Naive thymus-derived CD8-positive, alpha-beta T cell (primary cell): ENCODE measurements at regions not wholly inside any gene's neighbourhood (a gene's known extent, or its start where the extent isn't known, plus 50 kb on each side); places are given as distances from the start of the nearest gene placed in this dataset.

Source experiments
- ATAC-seq, 2 donors: fragments of 150-1000 bp; cut with Tn5 transposase in 1 of 2; sonication (Bioruptor Pico), chemical (Tn5 transposase) in 1 of 2; 1 replicate in 1 of 2; 2 replicates in 1 of 2; pipeline ENCODE4 v1.10.0; 2021; ENCODE audit warnings: mild to moderate bottlenecking in 2 of 2, moderate library complexity in 2 of 2
- POLR2A ChIA-PET: fragments of 350-600 bp; sonication (Branson Sonifier 250); formaldehyde crosslinking; loops from one replicate; lab custom pipeline; 2021; ENCODE audit warnings: antibody characterized with exemption; lab: Charles Lee
- DNase-seq, 10 donors: peaks; one replicate each; pipeline versions ENCODE4 v3.0.0 to v3.0.0-alpha.2; 2020 to 2022
- H3K27ac Mint-ChIP-seq, 10 donors: one replicate each; pipeline ENCODE4 v1.8.0; 2020 to 2022; ENCODE audit warnings: mild to moderate bottlenecking in 10 of 10, mixed read lengths in 10 of 10, moderate library complexity in 4 of 10, inconsistent platforms in 1 of 10
- H3K27me3 Mint-ChIP-seq, 5 donors: one replicate each; pipeline ENCODE4 v1.8.0; 2021 to 2022; ENCODE audit warnings: mixed read lengths in 5 of 5
- H3K36me3 Mint-ChIP-seq, 3 donors: one replicate each; pipeline ENCODE4 v1.8.0; 2020 to 2022; ENCODE audit warnings: mixed read lengths in 3 of 3, mild to moderate bottlenecking in 2 of 3, inconsistent platforms in 1 of 3
- H3K4me1 Mint-ChIP-seq, 4 donors: one replicate each; pipeline ENCODE4 v1.8.0; 2021 to 2022; ENCODE audit warnings: mixed read lengths in 4 of 4
- H3K4me3 Mint-ChIP-seq, 10 donors: one replicate each; pipeline ENCODE4 v1.8.0; 2020 to 2022; ENCODE audit warnings: mild to moderate bottlenecking in 10 of 10, mixed read lengths in 10 of 10, moderate library complexity in 6 of 10, inconsistent platforms in 1 of 10
- H3K9me3 Mint-ChIP-seq, 9 donors: one replicate each; pipeline ENCODE4 v1.8.0; 2020 to 2022; ENCODE audit warnings: mixed read lengths in 9 of 9, mild to moderate bottlenecking in 3 of 9, inconsistent platforms in 1 of 9, moderate library complexity in 1 of 9

DNA sequence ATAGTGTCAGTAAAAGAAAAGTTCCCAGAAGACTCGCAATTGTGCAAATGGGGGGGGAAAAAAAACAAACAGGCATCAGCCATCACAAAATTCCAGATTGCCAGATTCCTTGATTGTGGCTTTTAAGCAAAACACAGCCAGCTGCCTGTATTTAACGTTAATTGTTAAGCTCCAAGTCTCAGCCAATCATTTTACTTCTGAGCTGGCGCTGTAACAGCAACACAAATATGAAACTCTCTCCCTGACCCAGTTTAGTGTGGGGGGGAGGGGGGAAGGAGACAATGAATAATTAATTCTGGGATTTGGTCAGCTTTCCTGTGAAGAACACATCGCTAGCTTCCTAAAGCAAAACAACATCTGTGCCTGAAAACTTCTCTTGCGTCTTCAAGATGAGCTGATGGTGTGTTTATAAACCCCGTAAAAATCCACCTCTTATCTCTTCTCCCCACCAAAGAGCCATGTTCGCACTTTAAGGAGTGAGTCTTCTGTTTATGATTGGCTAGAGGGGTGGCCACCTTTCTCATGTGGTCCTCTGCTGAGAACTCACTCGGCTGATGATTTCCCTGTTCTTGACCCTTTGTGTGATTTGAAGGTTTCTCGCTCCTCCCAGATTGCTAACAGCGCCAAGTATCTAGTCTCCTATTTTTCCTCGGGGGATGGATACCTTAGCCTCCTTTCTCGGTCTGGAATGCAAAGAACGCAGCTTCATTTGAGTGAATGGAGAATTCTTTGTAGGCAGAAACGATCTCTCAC, 160.2 kb upstream of the DAPK1 start:
- no peak for DNase-seq
- Mint-ChIP-seq H3K4me1 (peaks cover 3 to 16% (median 8%) of the 10 kb centered on the region in 4 donors), H3K4me3 (peak overlapping the region; percentile 46 to 87 (median 78)), H3K9me3 (no peaks in the 10 kb centered on the region), H3K27ac (no peak overlapping the region), H3K27me3 (peaks cover 5 to 46% (median 32%) of the 10 kb centered on the region in 5 donors), H3K36me3 (no peaks in the 10 kb centered on the region)
- ATAC-seq: no peak
- POLR2A ChIA-PET: no interaction called here

GRCh38 chr9:87338088-87338989, 159.3 kb upstream of the DAPK1 start:
- Mint-ChIP-seq H3K9me3 (no peaks in the 10 kb centered on the region), H3K27ac (no peak overlapping the region), H3K4me1 (peaks cover 3 to 16% (median 8%) of the 10 kb centered on the region in 4 donors), H3K4me3 (peak overlapping the region in 6 of 10 donors; percentile 11 to 87 (median 64)), H3K27me3 (peaks cover 5 to 50% (median 33%) of the 10 kb centered on the region in 5 donors), H3K36me3 (no peaks in the 10 kb centered on the region)
- POLR2A ChIA-PET: no interaction called here
- DNase-seq: no peak
- no peak for ATAC-seq

DNA sequence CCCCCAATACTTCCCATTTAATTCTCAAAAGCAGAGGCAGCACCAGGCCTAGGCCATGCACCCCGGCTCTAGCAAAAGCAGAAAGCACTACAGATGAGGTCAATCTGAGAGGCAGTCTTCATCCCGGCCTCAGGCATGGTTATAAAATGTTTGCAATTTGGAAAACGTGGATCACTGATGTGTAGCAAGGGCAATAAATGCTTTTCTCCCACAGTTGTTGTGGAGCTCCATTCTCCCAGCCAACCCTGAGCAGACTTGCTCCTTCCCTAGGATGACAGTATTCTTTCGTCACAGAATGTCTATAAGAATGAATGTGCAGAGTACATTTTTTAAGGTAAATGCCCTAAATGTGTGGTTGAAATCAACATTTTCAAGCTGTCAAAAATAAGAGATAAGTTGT, 157.3 kb upstream of the DAPK1 start:
- Mint-ChIP-seq H3K27ac (no peak overlapping the region), H3K27me3 (peaks cover 5 to 48% (median 30%) of the 10 kb centered on the region in 5 donors), H3K36me3 (no peaks in the 10 kb centered on the region), H3K4me3 (no peak overlapping the region), H3K9me3 (no peaks in the 10 kb centered on the region), H3K4me1 (peaks cover 3 to 16% (median 8%) of the 10 kb centered on the region in 4 donors)
- POLR2A ChIA-PET: no interaction called here
- DNase-seq (no peak), ATAC-seq (no peak)

GRCh38 chr9:87342743-87343142, 154.9 kb upstream of the DAPK1 start:
- ATAC-seq (no peak), DNase-seq (no peak)
- POLR2A ChIA-PET: no interaction called here
- Mint-ChIP-seq H3K36me3 (no peaks in the 10 kb centered on the region), H3K9me3 (no peaks in the 10 kb centered on the region), H3K4me3 (no peak overlapping the region), H3K4me1 (peaks cover 0 to 4% (median under 1%) of the 10 kb centered on the region in 4 donors), H3K27me3 (peaks cover 2 to 39% (median 31%) of the 10 kb centered on the region in 5 donors), H3K27ac (peak overlapping the region in 1 of 10 donors; percentile 51)

DNA sequence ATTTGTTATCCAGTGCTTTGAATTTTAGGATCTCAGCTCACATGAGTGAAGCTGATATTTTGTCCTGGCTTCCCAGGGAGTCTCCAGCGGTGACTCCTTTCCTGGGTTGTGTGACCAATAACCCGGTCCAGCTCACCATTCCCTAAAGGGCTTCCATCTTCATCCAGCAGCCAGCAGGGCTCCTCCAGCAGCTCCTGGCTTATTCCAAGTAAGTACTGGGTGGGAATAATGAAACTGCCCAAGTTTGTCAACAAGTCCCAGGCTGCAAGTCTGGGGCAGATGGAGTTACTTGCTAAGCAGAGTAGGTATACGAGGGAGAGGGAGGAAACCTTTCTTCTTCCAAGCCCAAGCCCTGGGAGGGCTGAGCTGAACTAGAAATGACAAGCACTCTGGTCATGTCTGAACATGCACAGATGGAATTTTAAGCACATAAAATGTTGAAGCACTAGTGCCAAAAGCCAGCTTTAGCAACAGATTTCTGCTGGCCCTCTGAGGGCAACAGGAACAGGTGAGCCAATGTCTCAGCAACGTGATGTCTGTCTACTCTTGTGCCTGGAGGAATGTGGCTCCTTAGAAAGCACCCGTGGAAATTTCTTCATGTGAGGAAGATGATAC, 153.7 kb upstream of the DAPK1 start:
- no peak overlapping the region for H3K4me3 Mint-ChIP-seq
- H3K4me1 Mint-ChIP-seq: no peaks in the 10 kb centered on the region
- no peaks in the 10 kb centered on the region for H3K9me3 Mint-ChIP-seq
- no peaks in the 10 kb centered on the region for H3K36me3 Mint-ChIP-seq
- ATAC-seq (no peak), DNase-seq (no peak)
- peaks cover 2 to 30% (median 19%) of the 10 kb centered on the region in 5 donors for H3K27me3 Mint-ChIP-seq
- H3K27ac Mint-ChIP-seq: no peak overlapping the region
- POLR2A ChIA-PET: no interaction called here

DNA sequence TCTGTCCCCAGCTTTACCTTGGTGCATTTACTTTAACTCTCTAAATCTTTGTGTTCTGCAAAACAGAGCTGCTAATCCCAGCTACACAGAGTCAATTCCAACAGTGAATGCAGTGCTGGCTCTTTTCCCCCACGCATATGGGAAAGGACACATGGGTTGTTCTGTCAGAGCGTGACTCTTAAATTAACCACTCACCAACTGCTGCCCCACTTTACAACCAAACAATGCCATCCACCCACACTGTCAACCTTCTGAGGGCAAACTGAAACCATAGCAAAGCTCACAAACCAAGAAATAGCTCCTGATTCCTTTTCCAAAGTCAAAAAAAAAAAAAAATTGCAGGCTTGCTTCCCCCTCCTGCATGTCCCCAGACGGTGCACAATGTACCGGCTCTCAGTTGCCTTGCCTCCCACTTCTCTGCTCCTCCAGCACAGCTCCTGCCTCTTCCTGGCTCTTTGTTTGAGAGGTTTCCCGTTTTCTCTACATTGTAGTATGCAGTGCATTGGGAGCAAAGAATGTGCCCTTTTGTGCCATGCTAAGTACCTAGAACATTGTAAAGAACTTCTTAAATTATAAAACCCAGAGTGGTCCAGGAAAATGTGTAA, 151.5 kb upstream of the DAPK1 start:
- Mint-ChIP-seq H3K36me3 (no peaks in the 10 kb centered on the region), H3K27me3 (peaks cover 2 to 30% (median 10%) of the 10 kb centered on the region in 5 donors), H3K4me3 (no peak overlapping the region), H3K9me3 (peaks cover 0 to 4% (median 0%) of the 10 kb centered on the region in 9 donors), H3K27ac (peak overlapping the region in 1 of 10 donors; percentile 4), H3K4me1 (no peaks in the 10 kb centered on the region)
- DNase-seq (no peak), ATAC-seq (no peak)
- POLR2A ChIA-PET: no interaction called here

GRCh38 chr9:87350915-87351314, 146.8 kb upstream of the DAPK1 start:
- no peak overlapping the region for H3K27ac Mint-ChIP-seq
- H3K9me3 Mint-ChIP-seq: peaks cover 0 to 4% (median 0%) of the 10 kb centered on the region in 9 donors
- H3K4me3 Mint-ChIP-seq: no peak overlapping the region
- DNase-seq: no peak
- H3K36me3 Mint-ChIP-seq: no peaks in the 10 kb centered on the region
- H3K4me1 Mint-ChIP-seq: no peaks in the 10 kb centered on the region
- H3K27me3 Mint-ChIP-seq: peaks cover 2 to 21% (median 7%) of the 10 kb centered on the region in 5 donors
- ATAC-seq: no peak
- POLR2A ChIA-PET: no interaction called here

DNA sequence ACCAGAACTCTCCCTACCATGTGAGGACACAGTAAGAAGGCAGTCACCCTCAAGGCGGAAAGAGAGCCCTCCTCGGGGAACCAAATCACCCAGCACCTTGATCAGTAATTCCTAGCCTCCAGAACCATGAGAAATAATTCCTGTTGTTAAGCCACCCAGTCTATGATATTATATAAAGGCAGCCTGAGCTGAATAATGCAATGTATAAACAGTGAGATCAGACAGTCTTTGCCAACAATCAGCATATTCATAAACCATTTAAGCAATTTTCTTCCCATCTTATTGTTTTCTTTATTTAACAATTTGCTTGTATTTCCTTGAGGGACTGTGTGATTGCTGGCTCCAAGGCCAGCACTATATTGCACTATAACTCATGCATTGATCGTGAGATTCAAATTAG, 144.4 kb upstream of the DAPK1 start:
- peaks cover 0 to 8% (median 0%) of the 10 kb centered on the region in 9 donors for H3K9me3 Mint-ChIP-seq
- peaks cover 0 to 9% (median 2%) of the 10 kb centered on the region in 5 donors for H3K27me3 Mint-ChIP-seq
- H3K36me3 Mint-ChIP-seq: no peaks in the 10 kb centered on the region
- ATAC-seq: no peak
- no peak overlapping the region for H3K27ac Mint-ChIP-seq
- H3K4me3 Mint-ChIP-seq: no peak overlapping the region
- POLR2A ChIA-PET: no interaction called here
- no peaks in the 10 kb centered on the region for H3K4me1 Mint-ChIP-seq
- DNase-seq: no peak

DNA sequence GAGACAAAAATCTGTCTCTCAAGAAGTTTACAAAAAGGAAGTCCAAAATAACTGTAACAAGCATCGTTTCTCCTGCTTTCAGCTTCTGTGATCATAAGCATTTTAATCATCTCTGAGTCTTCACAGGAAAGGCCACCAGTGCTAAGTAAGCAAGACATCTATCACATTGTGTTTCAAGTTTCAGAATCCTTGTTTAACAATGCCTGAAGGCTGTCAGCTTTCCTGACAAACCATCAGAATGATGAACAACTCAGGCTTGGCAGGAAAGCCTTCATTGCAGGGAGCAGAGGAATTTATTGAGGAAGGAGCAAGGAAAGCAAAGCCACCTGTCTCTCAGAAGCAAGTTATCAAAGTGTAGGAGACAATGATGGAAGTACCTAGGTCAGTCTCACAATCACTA, 143.5 kb upstream of the DAPK1 start:
- no peak for ATAC-seq
- H3K4me1 Mint-ChIP-seq: no peaks in the 10 kb centered on the region
- POLR2A ChIA-PET: no interaction called here
- H3K36me3 Mint-ChIP-seq: peaks cover 0 to under 1% (median 0%) of the 10 kb centered on the region in 3 donors
- no peak for DNase-seq
- peaks cover 2 to 14% (median 7%) of the 10 kb centered on the region in 5 donors for H3K27me3 Mint-ChIP-seq
- H3K4me3 Mint-ChIP-seq: no peak overlapping the region
- H3K9me3 Mint-ChIP-seq: peaks cover 0 to 6% (median under 1%) of the 10 kb centered on the region in 9 donors
- no peak overlapping the region for H3K27ac Mint-ChIP-seq

- ATAC-seq (no peak), DNase-seq (no peak)
- Mint-ChIP-seq H3K4me3 (no peak overlapping the region), H3K27me3 (peaks cover 8 to 35% (median 20%) of the 10 kb centered on the region in 5 donors), H3K36me3 (peaks cover 0 to 11% (median 0%) of the 10 kb centered on the region in 3 donors), H3K27ac (no peak overlapping the region), H3K4me1 (no peaks in the 10 kb centered on the region), H3K9me3 (peaks cover 0 to 26% (median 4%) of the 10 kb centered on the region in 9 donors)
- POLR2A ChIA-PET: no interaction called here
These were observed 140.1 kb upstream of the DAPK1 start for GRCh38 chr9:87357600-87357999.

DNA sequence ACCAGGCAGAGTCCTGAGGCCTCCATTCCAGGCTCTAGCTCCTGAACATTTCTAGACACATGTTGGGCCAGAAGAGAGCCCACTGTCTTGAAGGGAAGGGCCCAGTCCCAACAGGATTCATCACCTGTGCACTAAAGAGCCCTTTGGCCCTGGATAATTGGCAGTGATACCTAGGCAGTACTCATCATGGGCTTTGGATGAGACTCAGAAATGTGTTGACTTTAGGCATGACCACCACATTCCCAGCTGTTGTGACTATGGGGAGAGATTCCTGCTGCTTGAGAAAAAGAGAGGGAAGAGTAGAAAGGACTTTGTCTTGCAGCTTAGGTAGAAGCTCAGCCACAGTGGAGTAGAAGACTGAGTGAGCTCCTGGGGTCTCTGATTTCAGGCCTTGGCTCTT, 138.4 kb upstream of the DAPK1 start:
- peaks cover 8 to 35% (median 21%) of the 10 kb centered on the region in 5 donors for H3K27me3 Mint-ChIP-seq
- H3K4me1 Mint-ChIP-seq: no peaks in the 10 kb centered on the region
- no peak for ATAC-seq
- H3K36me3 Mint-ChIP-seq: peaks cover 0 to 11% (median 0%) of the 10 kb centered on the region in 3 donors
- H3K9me3 Mint-ChIP-seq: peaks cover 0 to 30% (median 4%) of the 10 kb centered on the region in 9 donors
- H3K27ac Mint-ChIP-seq: peak overlapping the region in 1 of 10 donors; percentile 3
- no peak overlapping the region for H3K4me3 Mint-ChIP-seq
- no peak for DNase-seq
- POLR2A ChIA-PET: no interaction called here

DNA sequence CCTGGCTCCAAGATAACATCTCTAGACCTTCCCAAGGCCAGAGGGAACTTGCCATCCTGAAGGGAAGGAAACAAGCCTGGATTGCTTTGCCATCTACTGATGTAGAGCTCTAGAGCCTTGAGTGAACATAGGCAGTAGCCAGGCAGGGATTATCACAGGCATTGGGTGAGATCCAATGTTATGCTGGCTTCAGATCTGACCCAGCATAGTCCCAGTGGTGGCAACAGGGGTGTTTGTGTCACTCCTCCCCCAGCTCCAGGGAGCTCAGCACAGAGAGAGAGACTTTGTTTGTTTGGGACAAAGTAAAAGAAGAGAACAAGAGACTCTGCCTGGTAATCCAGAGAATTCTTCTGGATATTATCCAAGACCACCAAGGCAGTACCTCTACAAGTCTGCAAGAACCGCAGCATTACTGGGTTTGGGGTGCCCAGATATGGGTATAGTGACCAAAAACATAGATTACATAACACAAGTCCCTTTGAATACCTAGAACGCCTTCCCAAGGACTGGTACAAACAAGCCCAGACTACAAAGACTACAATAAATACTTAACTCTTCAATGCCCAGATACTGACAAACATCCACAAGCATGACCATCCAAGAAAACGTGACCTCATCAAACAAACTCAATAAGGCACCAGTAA, 137.6 kb upstream of the DAPK1 start:
- Mint-ChIP-seq H3K4me3 (no peak overlapping the region), H3K4me1 (no peaks in the 10 kb centered on the region), H3K27me3 (peaks cover 8 to 35% (median 21%) of the 10 kb centered on the region in 5 donors), H3K36me3 (peaks cover 0 to 15% (median 0%) of the 10 kb centered on the region in 3 donors), H3K9me3 (peaks cover 0 to 35% (median 7%) of the 10 kb centered on the region in 9 donors), H3K27ac (no peak overlapping the region)
- no peak for DNase-seq
- POLR2A ChIA-PET: no interaction called here
- no peak for ATAC-seq
